H9 (cell line): ENCODE measurements at regions not wholly inside any gene's neighbourhood (a gene's known extent, or its start where the extent isn't known, plus 50 kb on each side); places are given as distances from the start of the nearest gene placed in this dataset.

Experiments used
- DNase-seq: peaks from one replicate; pipeline ENCODE4 v3.0.0-alpha.2; 2017
- H2AFZ ChIP-seq: one replicate; pipeline ENCODE4 v1.6.1; 2013; ENCODE audit warnings: mild to moderate bottlenecking, low read length, control low read depth, moderate library complexity
- H2AK5ac ChIP-seq: 2 replicates; pipeline ENCODE4 v1.6.1; 2013; ENCODE audit warnings: low read length, control low read depth, mixed read lengths; ENCODE audit not compliant: insufficient read length
- H2BK120ac ChIP-seq: one replicate; pipeline ENCODE4 v1.6.1; 2013; ENCODE audit warnings: low read depth, mild to moderate bottlenecking, low read length, control low read depth, inconsistent platforms; ENCODE audit not compliant: poor library complexity, severe bottlenecking
- H2BK12ac ChIP-seq: 2 replicates; pipeline ENCODE4 v1.6.1; 2013; ENCODE audit warnings: low read length, control low read depth, mixed read lengths, low read depth; ENCODE audit not compliant: insufficient read length
- H2BK15ac ChIP-seq: 2 replicates; pipeline ENCODE4 v1.6.1; 2013; ENCODE audit warnings: low read depth, low read length, control low read depth
- H2BK20ac ChIP-seq: one replicate; pipeline ENCODE4 v1.6.1; 2013; ENCODE audit warnings: low read depth, mild to moderate bottlenecking, low read length, control low read depth, inconsistent platforms; ENCODE audit not compliant: poor library complexity, severe bottlenecking
- H2BK5ac ChIP-seq: 2 replicates; pipeline ENCODE4 v1.6.1; 2013; ENCODE audit warnings: low read length, control low read depth, mixed read lengths; ENCODE audit not compliant: insufficient read length
- H3K14ac ChIP-seq: 2 replicates; pipeline ENCODE4 v1.6.1; 2013; ENCODE audit warnings: low read length, control low read depth; ENCODE audit not compliant: insufficient read depth
- H3K18ac ChIP-seq: 2 replicates; pipeline ENCODE4 v1.6.1; 2013; ENCODE audit warnings: low read depth, mild to moderate bottlenecking, mixed read lengths, low read length, control low read depth; ENCODE audit not compliant: insufficient read length
- H3K23ac ChIP-seq: 2 replicates; pipeline ENCODE4 v1.6.1; 2013; ENCODE audit warnings: low read length, control low read depth, mixed read lengths, low read depth; ENCODE audit not compliant: insufficient read length
- H3K23me2 ChIP-seq: 2 replicates; pipeline ENCODE4 v1.6.1; 2013; ENCODE audit warnings: low read depth, mild to moderate bottlenecking, mixed read lengths, low read length, control low read depth; ENCODE audit not compliant: insufficient read length, poor library complexity, severe bottlenecking
- H3K27ac ChIP-seq: 2 replicates; pipeline ENCODE4 v1.5.1; 2013; ENCODE audit warnings: low read length, control low read depth, mixed read lengths, low read depth; ENCODE audit not compliant: insufficient read length
- H3K27me3 ChIP-seq: 2 replicates; pipeline ENCODE4 v1.6.1; 2013; ENCODE audit warnings: low read length, control low read depth, inconsistent platforms; ENCODE audit not compliant: insufficient read depth
- H3K4ac ChIP-seq: 2 replicates; pipeline ENCODE4 v1.6.1; 2013; ENCODE audit warnings: low read depth, mild to moderate bottlenecking, control low read depth, inconsistent platforms, low read length, moderate library complexity
- H3K4me1 ChIP-seq: 2 replicates; pipeline ENCODE4 v1.6.1; 2013; ENCODE audit warnings: low read length, control low read depth, inconsistent platforms; ENCODE audit not compliant: insufficient read depth
- H3K4me2 ChIP-seq: 2 replicates; pipeline ENCODE4 v1.6.1; 2013; ENCODE audit warnings: low read length, control low read depth, mixed read lengths; ENCODE audit not compliant: insufficient read length, insufficient read depth
- H3K56ac ChIP-seq: 2 replicates; pipeline ENCODE4 v1.6.1; 2013; ENCODE audit warnings: low read depth, mild to moderate bottlenecking, mixed read lengths, low read length, control low read depth; ENCODE audit not compliant: insufficient read length
- H3K79me1 ChIP-seq: 2 replicates; pipeline ENCODE4 v1.6.1; 2013; ENCODE audit warnings: low read depth, mild to moderate bottlenecking, moderate library complexity, low read length, control low read depth, inconsistent platforms; ENCODE audit not compliant: insufficient read depth, poor library complexity, severe bottlenecking
- H3K79me2 ChIP-seq: 2 replicates; pipeline ENCODE4 v1.6.1; 2013; ENCODE audit warnings: low read length, control low read depth, inconsistent platforms; ENCODE audit not compliant: insufficient read depth
- H3K9ac ChIP-seq: 2 replicates; pipeline ENCODE4 v1.6.1; 2013; ENCODE audit warnings: low read length, control low read depth, mixed read lengths; ENCODE audit not compliant: insufficient read length; ENCODE audit errors: extremely low read depth
- H3K9me3 ChIP-seq: one replicate; pipeline ENCODE4 v1.6.1; 2013; ENCODE audit warnings: low read depth, low read length, inconsistent platforms; ENCODE audit not compliant: control insufficient read depth
- H3T11ph ChIP-seq: one replicate; pipeline ENCODE4 v1.6.1; 2013; ENCODE audit warnings: mild to moderate bottlenecking, low read length, control low read depth, inconsistent platforms
- H4K20me1 ChIP-seq: one replicate; pipeline ENCODE4 v1.6.1; 2013; ENCODE audit not compliant: control insufficient read depth, insufficient read length, insufficient read depth
- H4K5ac ChIP-seq: 2 replicates; pipeline ENCODE4 v1.6.1; 2013; ENCODE audit warnings: low read depth, mild to moderate bottlenecking, mixed read lengths, low read length, control low read depth; ENCODE audit not compliant: insufficient read length
- H4K8ac ChIP-seq: replicated peaks from 2 replicates; pipeline ENCODE4 v1.6.1; 2013; ENCODE audit warnings: low read length, control low read depth, mixed read lengths, low read depth; ENCODE audit not compliant: insufficient read length
- H4K91ac ChIP-seq: 2 replicates; pipeline ENCODE4 v1.6.1; 2013; ENCODE audit warnings: low read depth, mild to moderate bottlenecking, moderate library complexity, mixed read lengths, low read length, control low read depth; ENCODE audit not compliant: insufficient read length
- H3K27ac Mint-ChIP-seq, 3 experiments: 2 replicates in 2 of 3; 3 replicates in 1 of 3; pipeline ENCODE4 v1.8.0; 2020 to 2021; ENCODE audit warnings: mixed read lengths in 3 of 3, mild to moderate bottlenecking in 1 of 3, moderate library complexity in 1 of 3
- H3K27me3 Mint-ChIP-seq: 2 replicates; pipeline ENCODE4 v1.8.0; 2021; ENCODE audit warnings: low read depth, mild to moderate bottlenecking, moderate library complexity, mixed read lengths
- H3K36me3 Mint-ChIP-seq, 3 experiments: 2 replicates in 2 of 3; 3 replicates in 1 of 3; pipeline ENCODE4 v1.8.0; 2020 to 2021; ENCODE audit warnings: low read depth in 3 of 3, mixed read lengths in 3 of 3; ENCODE audit not compliant: insufficient read depth in 1 of 3
- H3K4me1 Mint-ChIP-seq, 2 experiments: 2 replicates each; pipeline ENCODE4 v1.8.0; 2020; ENCODE audit warnings: mixed read lengths in 2 of 2
- H3K4me3 Mint-ChIP-seq, 2 experiments: 2 replicates in 1 of 2; 3 replicates in 1 of 2; pipeline ENCODE4 v1.8.0; 2020 to 2021; ENCODE audit warnings: mild to moderate bottlenecking in 2 of 2, mixed read lengths in 2 of 2, moderate library complexity in 1 of 2
- H3K9me3 Mint-ChIP-seq, 2 experiments: 2 replicates in 1 of 2; 3 replicates in 1 of 2; pipeline ENCODE4 v1.8.0; 2020; ENCODE audit warnings: mild to moderate bottlenecking in 2 of 2, mixed read lengths in 2 of 2, moderate library complexity in 1 of 2
- WGBS: extraction: QIAGEN DNeasy Blood & Tissue Kit; methylation state at CpG from one replicate; pipeline ENCODE4 v1.1.7; 2013; ENCODE audit warnings: missing lambda C conversion rate, low lambda C conversion rate, mixed read lengths; ENCODE audit not compliant: insufficient read length; ENCODE audit errors: extremely low coverage; 5-methylcytosine and 5-hydroxymethylcytosine counted together
- TF ChIP-seq, protein P1 (sequence below): fragments of 200-600 bp; sonication (generic); conservative IDR thresholded peaks from 3 replicates; pipeline ENCODE4 v1.8.0; 2021; ENCODE audit warnings: antibody characterized with exemption, mild to moderate bottlenecking

- H2BK20ac ChIP-seq = no peak overlapping the region
- no peaks in the 10 kb centered on the region for H4K20me1 ChIP-seq
- no peak overlapping the region for H4K8ac ChIP-seq
- H3K4me3 Mint-ChIP-seq = no peak overlapping the region
- no peak overlapping the region for H2BK12ac ChIP-seq
- H4K91ac ChIP-seq = no peak overlapping the region
- H3K4me1 Mint-ChIP-seq = peaks cover 19 to 24% of the 10 kb centered on the region in 2 experiments
- H3K9me3 Mint-ChIP-seq = no peaks in the 10 kb centered on the region
- H3K56ac ChIP-seq = no peak overlapping the region
- H3K18ac ChIP-seq = no peak overlapping the region
- no peak overlapping the region for H3T11ph ChIP-seq
- no peaks in the 10 kb centered on the region for H3K9me3 ChIP-seq
- no peak overlapping the region for H3K27ac Mint-ChIP-seq
- TF ChIP-seq, protein P1, sequence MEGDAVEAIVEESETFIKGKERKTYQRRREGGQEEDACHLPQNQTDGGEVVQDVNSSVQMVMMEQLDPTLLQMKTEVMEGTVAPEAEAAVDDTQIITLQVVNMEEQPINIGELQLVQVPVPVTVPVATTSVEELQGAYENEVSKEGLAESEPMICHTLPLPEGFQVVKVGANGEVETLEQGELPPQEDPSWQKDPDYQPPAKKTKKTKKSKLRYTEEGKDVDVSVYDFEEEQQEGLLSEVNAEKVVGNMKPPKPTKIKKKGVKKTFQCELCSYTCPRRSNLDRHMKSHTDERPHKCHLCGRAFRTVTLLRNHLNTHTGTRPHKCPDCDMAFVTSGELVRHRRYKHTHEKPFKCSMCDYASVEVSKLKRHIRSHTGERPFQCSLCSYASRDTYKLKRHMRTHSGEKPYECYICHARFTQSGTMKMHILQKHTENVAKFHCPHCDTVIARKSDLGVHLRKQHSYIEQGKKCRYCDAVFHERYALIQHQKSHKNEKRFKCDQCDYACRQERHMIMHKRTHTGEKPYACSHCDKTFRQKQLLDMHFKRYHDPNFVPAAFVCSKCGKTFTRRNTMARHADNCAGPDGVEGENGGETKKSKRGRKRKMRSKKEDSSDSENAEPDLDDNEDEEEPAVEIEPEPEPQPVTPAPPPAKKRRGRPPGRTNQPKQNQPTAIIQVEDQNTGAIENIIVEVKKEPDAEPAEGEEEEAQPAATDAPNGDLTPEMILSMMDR = no peak
- H3K27me3 ChIP-seq = no peaks in the 10 kb centered on the region
- H2BK5ac ChIP-seq = no peak overlapping the region
- no peak overlapping the region for H2BK120ac ChIP-seq
- H3K79me2 ChIP-seq = no peaks in the 10 kb centered on the region
- no peaks in the 10 kb centered on the region for H3K23me2 ChIP-seq
- H3K27me3 Mint-ChIP-seq = no peaks in the 10 kb centered on the region
- no peak overlapping the region for H3K9ac ChIP-seq
- no peak overlapping the region for H3K4me2 ChIP-seq
- H3K23ac ChIP-seq = no peak overlapping the region
- no peak overlapping the region for H3K14ac ChIP-seq
- H3K4me1 ChIP-seq = peaks cover 4% of the 10 kb centered on the region
- no peak overlapping the region for H2AK5ac ChIP-seq
- H3K79me1 ChIP-seq = no peaks in the 10 kb centered on the region
- no peak overlapping the region for H2BK15ac ChIP-seq
- no peak overlapping the region for H4K5ac ChIP-seq
- no peak overlapping the region for H2AFZ ChIP-seq
- H3K4ac ChIP-seq = no peak overlapping the region
- H3K27ac ChIP-seq = no peak overlapping the region
- H3K36me3 Mint-ChIP-seq = no peaks in the 10 kb centered on the region
- no CpG with 5 or more reads among the region's 6 CpGs for WGBS
- DNase-seq = no peak
Measured at GRCh38 chr6:98118397-98119045, 715.9 kb upstream of the POU3F2 start.
